NK-92 treated with Interleukin-12 subunit alpha and Interleukin-12 subunit beta, amount 100 ng/mL, for 24 hours (cell line): ENCODE measurements at regions not wholly inside any gene's neighbourhood (a gene's known extent, or its start where the extent isn't known, plus 50 kb on each side); places are given as distances from the start of the nearest gene placed in this dataset.
A peak's percentile ranks its signal among the peaks of the same experiment; 100 is the strongest.
"Not testable (repeated sequence)": the region's sequence is repeated elsewhere in the genome, so short reads cannot be mapped to it uniquely, and the experiment has no call there.

Experiments used
- DNase-seq: peaks from one replicate; lab custom pipeline; 2025; lab: John Stamatoyannopoulos, UW

DNA sequence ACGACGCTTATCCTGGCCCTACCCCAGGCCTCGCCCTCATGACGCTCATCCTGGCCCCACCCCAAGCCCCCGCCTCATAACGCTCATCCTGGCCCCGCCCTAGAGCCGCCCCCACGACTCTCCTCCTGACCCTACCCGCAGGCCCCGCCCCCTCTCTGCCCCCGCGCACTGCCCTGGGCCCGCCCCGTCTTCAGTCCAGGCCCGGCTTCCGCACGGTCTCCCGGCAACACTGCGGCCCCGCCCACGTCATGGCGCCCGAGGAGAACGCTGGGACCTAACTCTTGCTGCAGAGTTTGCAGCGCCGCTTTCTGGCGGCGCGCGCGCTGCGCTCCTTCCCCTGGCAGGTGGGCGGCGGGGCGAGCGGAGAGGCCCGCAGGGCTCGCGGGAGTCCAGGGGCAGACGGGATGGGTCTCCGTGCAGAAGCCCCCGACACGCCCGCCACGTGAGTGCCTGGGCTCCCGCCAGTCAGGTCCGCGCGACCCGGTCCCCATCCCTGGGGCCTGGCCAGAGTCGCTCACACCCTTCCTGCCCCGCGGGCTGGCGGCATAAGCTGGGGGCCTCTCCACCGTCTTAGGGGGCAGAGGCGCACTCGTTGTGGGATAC is 52.5 kb upstream of the ROPN1B start:
- DNase-seq, result peak; percentile 100

DNA sequence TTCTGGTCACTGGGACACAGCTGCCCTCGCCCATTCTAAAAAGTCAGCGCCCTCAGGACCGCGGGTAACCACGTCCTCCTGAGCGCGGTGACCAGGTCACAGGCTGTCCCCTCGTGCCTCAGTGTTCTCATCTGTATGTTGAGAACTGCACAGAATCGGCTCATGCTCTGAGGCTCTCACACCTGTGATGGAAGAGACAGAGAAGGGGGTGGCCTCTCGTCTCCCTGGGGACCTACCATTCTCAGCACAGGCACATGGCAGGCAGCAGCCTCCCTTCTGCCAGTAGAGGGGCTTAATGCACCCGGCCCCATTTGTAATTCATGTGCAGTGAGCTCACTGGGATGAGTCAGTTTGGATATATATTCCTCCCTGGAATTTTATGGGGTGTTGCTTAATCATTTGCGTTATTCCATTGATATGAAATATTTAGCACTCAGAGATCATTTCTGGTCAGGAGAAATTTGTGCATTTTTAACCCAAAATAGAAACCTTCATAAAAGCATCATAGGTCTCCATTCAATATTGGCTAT is 51.9 kb upstream of the ROPN1B start:
- DNase-seq, result not testable (repeated sequence)

DNA sequence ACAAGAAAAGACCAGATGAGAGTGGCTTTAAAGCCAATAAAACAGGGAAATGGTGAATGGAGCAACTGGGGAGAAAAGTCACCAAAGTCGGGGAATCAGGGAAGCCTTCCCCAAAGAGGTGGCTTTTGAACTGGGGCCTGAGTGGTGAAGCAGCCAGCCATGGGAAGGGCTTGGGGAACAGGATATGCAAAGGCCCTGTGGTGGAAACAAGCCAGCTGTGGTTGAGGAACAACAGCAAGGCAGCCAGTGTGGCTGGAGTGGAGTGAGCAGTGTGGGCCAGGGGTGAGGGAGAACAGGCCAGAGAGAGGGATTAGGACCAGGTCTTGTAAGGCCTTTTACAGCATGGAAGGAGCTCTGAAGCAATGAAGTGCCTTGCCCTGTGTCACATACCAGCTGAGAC is 51.0 kb upstream of the ROPN1B start:
- DNase-seq, result not testable (repeated sequence)

DNA sequence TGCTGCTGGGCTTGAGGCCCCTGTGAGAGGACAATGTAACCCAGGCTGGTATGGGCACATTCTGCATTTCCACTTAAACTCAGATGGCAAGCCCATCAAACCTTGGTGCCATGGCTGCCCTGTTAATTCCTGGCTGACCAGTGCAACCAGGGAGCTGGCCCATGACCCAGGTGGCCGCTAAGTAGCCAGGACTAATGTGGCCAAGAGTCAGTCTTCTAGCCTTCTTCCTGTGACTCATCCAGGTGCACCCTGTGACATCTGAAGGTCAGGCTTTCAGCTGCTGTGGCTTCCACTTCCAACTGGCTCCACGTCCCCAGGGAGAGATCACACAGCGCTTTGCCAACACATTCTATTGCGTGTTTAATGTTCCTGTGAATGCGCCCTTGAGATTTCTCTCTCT is 50.5 kb upstream of the ROPN1B start:
- DNase-seq, result not testable (repeated sequence)

DNA sequence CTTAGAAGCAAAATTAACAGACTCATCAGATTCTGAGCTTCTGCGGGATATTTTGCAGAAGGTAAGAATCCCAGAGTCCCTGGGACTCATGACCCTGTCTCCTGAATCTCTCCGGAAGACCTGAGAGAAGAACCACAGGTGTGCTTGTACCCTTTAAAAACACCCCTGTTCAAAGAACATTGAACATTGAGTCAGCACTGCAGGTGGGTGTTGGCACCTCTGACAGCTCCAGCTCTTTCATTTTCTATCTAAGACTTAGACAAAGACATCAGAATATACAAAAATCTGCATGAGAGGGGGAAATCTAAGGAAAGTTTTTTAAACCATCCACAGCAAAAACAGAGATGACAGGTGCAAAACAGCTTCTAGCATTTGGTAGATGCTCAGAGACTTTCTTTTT is 50.1 kb upstream of the ROPN1B start:
- not testable (repeated sequence) for DNase-seq
